ENCODE measurements at regions not wholly inside any gene's neighbourhood (a gene's known extent, or its start where the extent isn't known, plus 50 kb on each side); places are given as distances from the start of the nearest gene placed in this dataset.

GRCh38 chr2:206850369-206850768 is 85.0 kb downstream of the FASTKD2 start:
- Histone ChIP-seq H3K9ac (ENCODE audit: insufficient read depth, low read length) (no peak overlapping the region), H2AFZ (ENCODE audit: low read length) (no peak overlapping the region), H3K36me3 (ENCODE audit: control insufficient read depth, insufficient read depth, low read length) (no peaks in the 10 kb centered on the region), H3K27me3 (ENCODE audit: control insufficient read depth, insufficient read depth, low read length) (no peaks in the 10 kb centered on the region), H3K27ac (ENCODE audit: insufficient read depth, low read length) (no peak overlapping the region), H4K20me1 (ENCODE audit: control insufficient read depth, extremely low read depth, insufficient read depth, low read length) (no peaks in the 10 kb centered on the region), H3K79me2 (ENCODE audit: control insufficient read depth, insufficient read depth, low read length) (no peaks in the 10 kb centered on the region), H3K4me3 (replicated peaks in 1 of 4; ENCODE audit: control extremely low read depth in 1 of 4, insufficient read depth in 1 of 4, low read depth in 3 of 4, low read length in 4 of 4) (no peak overlapping the region), H3K4me1 (ENCODE audit: control insufficient read depth, extremely low read depth, insufficient read depth, low read length) (no peaks in the 10 kb centered on the region), H3K9me3 (ENCODE audit: control insufficient read depth, insufficient read depth, low read depth, low read length) (no peaks in the 10 kb centered on the region), H3K4me2 (ENCODE audit: extremely low read depth, insufficient read depth, low read length) (no peak overlapping the region)
- no peak for TF ChIP-seq EZH2 (IDR thresholded peaks at IDR 0.05; ENCODE audit: low read length, missing control alignments)
- no peak for TF ChIP-seq CTCF (conservative IDR thresholded peaks at IDR 0.05 in 1 of 2, IDR thresholded peaks at IDR 0.05 in 1 of 2; ENCODE audit: low read depth in 1 of 2, low read length in 2 of 2)
- DNase-seq (ENCODE audit: low read depth in 2 of 2), result no peak

DNA sequence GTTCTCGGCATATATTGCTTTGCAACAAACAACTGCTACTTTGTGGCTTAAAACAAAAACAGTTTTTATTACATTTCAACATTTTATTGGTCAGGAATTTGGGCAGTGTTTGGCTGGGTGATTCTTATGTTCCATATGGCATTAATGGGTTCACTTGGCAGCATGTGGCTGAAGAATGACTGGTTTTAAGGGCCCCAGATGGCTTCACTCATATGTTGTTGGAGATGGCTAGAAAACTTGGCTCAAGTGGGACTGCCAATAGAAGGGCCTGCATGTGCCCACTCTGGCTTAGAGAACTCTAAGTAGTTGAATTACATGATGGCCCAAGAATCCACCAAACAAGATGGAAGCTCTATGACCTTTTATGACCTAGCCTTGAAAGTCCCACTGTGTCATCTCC is 86.1 kb downstream of the FASTKD2 start:
- no peak for DNase-seq (ENCODE audit: low read depth in 2 of 2)
- Histone ChIP-seq H3K27ac (ENCODE audit: insufficient read depth, low read length) (no peak overlapping the region), H3K27me3 (ENCODE audit: control insufficient read depth, insufficient read depth, low read length) (no peaks in the 10 kb centered on the region), H2AFZ (ENCODE audit: low read length) (no peak overlapping the region), H3K4me3 (replicated peaks in 1 of 4; ENCODE audit: control extremely low read depth in 1 of 4, insufficient read depth in 1 of 4, low read depth in 3 of 4, low read length in 4 of 4) (no peak overlapping the region), H3K9ac (ENCODE audit: insufficient read depth, low read length) (no peak overlapping the region), H3K4me1 (ENCODE audit: control insufficient read depth, extremely low read depth, insufficient read depth, low read length) (no peaks in the 10 kb centered on the region), H3K36me3 (ENCODE audit: control insufficient read depth, insufficient read depth, low read length) (no peaks in the 10 kb centered on the region), H3K4me2 (ENCODE audit: extremely low read depth, insufficient read depth, low read length) (no peak overlapping the region), H4K20me1 (ENCODE audit: control insufficient read depth, extremely low read depth, insufficient read depth, low read length) (no peaks in the 10 kb centered on the region), H3K9me3 (ENCODE audit: control insufficient read depth, insufficient read depth, low read depth, low read length) (no peaks in the 10 kb centered on the region), H3K79me2 (ENCODE audit: control insufficient read depth, insufficient read depth, low read length) (no peaks in the 10 kb centered on the region)
- TF ChIP-seq CTCF (conservative IDR thresholded peaks at IDR 0.05 in 1 of 2, IDR thresholded peaks at IDR 0.05 in 1 of 2; ENCODE audit: low read depth in 1 of 2, low read length in 2 of 2), result no peak
- no peak for TF ChIP-seq EZH2 (IDR thresholded peaks at IDR 0.05; ENCODE audit: low read length, missing control alignments)

GRCh38 chr2:206853915-206854314 is 85.4 kb upstream of the CPO start:
- Histone ChIP-seq H3K4me1 (ENCODE audit: control insufficient read depth, extremely low read depth, insufficient read depth, low read length) (no peaks in the 10 kb centered on the region), H3K4me3 (replicated peaks in 1 of 4; ENCODE audit: control extremely low read depth in 1 of 4, insufficient read depth in 1 of 4, low read depth in 3 of 4, low read length in 4 of 4) (no peak overlapping the region), H3K9ac (ENCODE audit: insufficient read depth, low read length) (no peak overlapping the region), H3K9me3 (ENCODE audit: control insufficient read depth, insufficient read depth, low read depth, low read length) (no peaks in the 10 kb centered on the region), H3K36me3 (ENCODE audit: control insufficient read depth, insufficient read depth, low read length) (no peaks in the 10 kb centered on the region), H3K27me3 (ENCODE audit: control insufficient read depth, insufficient read depth, low read length) (no peaks in the 10 kb centered on the region), H4K20me1 (ENCODE audit: control insufficient read depth, extremely low read depth, insufficient read depth, low read length) (no peaks in the 10 kb centered on the region), H3K79me2 (ENCODE audit: control insufficient read depth, insufficient read depth, low read length) (no peaks in the 10 kb centered on the region), H3K27ac (ENCODE audit: insufficient read depth, low read length) (no peak overlapping the region), H2AFZ (ENCODE audit: low read length) (no peak overlapping the region), H3K4me2 (ENCODE audit: extremely low read depth, insufficient read depth, low read length) (no peak overlapping the region)
- TF ChIP-seq CTCF (conservative IDR thresholded peaks at IDR 0.05 in 1 of 2, IDR thresholded peaks at IDR 0.05 in 1 of 2; ENCODE audit: low read depth in 1 of 2, low read length in 2 of 2), result no peak
- no peak for TF ChIP-seq EZH2 (IDR thresholded peaks at IDR 0.05; ENCODE audit: low read length, missing control alignments)
- no peak for DNase-seq (ENCODE audit: low read depth in 2 of 2)
